ENCODE measurements at regions not wholly inside any gene's neighbourhood (a gene's known extent, or its start where the extent isn't known, plus 50 kb on each side); places are given as distances from the start of the nearest gene placed in this dataset.
"Not testable (repeated sequence)": the region's sequence is repeated elsewhere in the genome, so short reads cannot be mapped to it uniquely, and the experiment has no call there.

DNA sequence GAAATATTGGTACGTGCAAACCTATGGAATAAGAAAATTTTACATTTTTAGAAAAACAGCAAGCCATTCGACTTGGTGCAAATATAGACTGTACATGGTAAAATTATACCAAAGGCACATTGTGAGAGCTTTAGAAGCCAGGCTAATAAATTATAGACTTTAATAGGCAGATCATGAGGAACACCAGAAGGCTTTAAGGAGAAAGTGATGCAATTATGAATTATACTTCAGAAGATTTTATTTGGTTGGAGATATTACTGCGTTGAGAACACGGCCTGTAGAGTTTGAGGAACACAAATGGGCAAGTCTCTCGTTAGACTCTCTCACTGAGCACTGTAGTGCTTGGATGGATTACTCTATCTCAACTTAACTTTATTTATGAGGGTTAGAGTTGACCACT, 141.7 kb downstream of the MACC1 start:
- no peak for DNase-seq (ENCODE audit: low spot score)
- H2AFZ ChIP-seq (ENCODE audit: low read length), result no peak overlapping the region
- H3K9me3 ChIP-seq (ENCODE audit: low read length), result no peaks in the 10 kb centered on the region
- ChIA-PET CTCF (ENCODE audit: low intra/inter-chr PET ratio, low total read pairs) (no interaction called here), POLR2A (no interaction called here)
- H3K9ac ChIP-seq (ENCODE audit: insufficient read depth, low read depth, low read length), result no peak overlapping the region
- no TSS peak for BruUV-seq (replicated peaks)
- H3K4me3 ChIP-seq (replicated peaks in 1 of 3; ENCODE audit: insufficient read depth in 1 of 3, low read depth in 2 of 3, low read length in 3 of 3), result no peak overlapping the region
- FAIRE-seq, result no peak
- no peaks in the 10 kb centered on the region for H3K27me3 ChIP-seq (ENCODE audit: control insufficient read depth in 1 of 2, insufficient read depth in 2 of 2, low read length in 2 of 2)
- no peaks in the 10 kb centered on the region for H4K20me1 ChIP-seq (ENCODE audit: insufficient read depth, low read length)
- 1% methylated on average over 5 of the region's 5 CpGs for WGBS (ENCODE audit: low lambda C conversion rate)
- H3K79me2 ChIP-seq (ENCODE audit: insufficient read depth, low read length), result no peaks in the 10 kb centered on the region
- H3K27ac ChIP-seq (ENCODE audit: extremely low read length, insufficient read depth, low read length), result no peak overlapping the region
- intact Hi-C loops (cut with micrococcal nuclease; ENCODE audit: unreplicated experiment), result no loop called here
- no peak for ATAC-seq
- no peaks in the 10 kb centered on the region for H3K4me1 ChIP-seq (ENCODE audit: insufficient read depth, low read length)
- no peak for TF ChIP-seq ZNF75D (CRISPR knock-in tag; IDR thresholded peaks at IDR 0.05; ENCODE audit: borderline replicate concordance)
- TF ChIP-seq, protein P1, sequence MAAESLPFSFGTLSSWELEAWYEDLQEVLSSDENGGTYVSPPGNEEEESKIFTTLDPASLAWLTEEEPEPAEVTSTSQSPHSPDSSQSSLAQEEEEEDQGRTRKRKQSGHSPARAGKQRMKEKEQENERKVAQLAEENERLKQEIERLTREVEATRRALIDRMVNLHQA (CRISPR knock-in tag; IDR thresholded peaks at IDR 0.05), result no peak
- no peak for TF ChIP-seq ZFP90 (CRISPR knock-in tag; IDR thresholded peaks at IDR 0.05; ENCODE audit: borderline replicate concordance)
- no peak for TF ChIP-seq ZNF850 (CRISPR knock-in tag; conservative IDR thresholded peaks at IDR 0.05)
- TF ChIP-seq ZNF768 (CRISPR knock-in tag; IDR thresholded peaks at IDR 0.05), result no peak
- TF ChIP-seq, protein P2, sequence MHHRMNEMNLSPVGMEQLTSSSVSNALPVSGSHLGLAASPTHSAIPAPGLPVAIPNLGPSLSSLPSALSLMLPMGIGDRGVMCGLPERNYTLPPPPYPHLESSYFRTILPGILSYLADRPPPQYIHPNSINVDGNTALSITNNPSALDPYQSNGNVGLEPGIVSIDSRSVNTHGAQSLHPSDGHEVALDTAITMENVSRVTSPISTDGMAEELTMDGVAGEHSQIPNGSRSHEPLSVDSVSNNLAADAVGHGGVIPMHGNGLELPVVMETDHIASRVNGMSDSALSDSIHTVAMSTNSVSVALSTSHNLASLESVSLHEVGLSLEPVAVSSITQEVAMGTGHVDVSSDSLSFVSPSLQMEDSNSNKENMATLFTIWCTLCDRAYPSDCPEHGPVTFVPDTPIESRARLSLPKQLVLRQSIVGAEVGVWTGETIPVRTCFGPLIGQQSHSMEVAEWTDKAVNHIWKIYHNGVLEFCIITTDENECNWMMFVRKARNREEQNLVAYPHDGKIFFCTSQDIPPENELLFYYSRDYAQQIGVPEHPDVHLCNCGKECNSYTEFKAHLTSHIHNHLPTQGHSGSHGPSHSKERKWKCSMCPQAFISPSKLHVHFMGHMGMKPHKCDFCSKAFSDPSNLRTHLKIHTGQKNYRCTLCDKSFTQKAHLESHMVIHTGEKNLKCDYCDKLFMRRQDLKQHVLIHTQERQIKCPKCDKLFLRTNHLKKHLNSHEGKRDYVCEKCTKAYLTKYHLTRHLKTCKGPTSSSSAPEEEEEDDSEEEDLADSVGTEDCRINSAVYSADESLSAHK (CRISPR knock-in tag; IDR thresholded peaks at IDR 0.05; ENCODE audit: borderline replicate concordance), result no peak
- no peak for TF ChIP-seq ZNF761 (CRISPR knock-in tag; conservative IDR thresholded peaks at IDR 0.05)
- H3K4me2 ChIP-seq (ENCODE audit: low read depth, low read length), result no peak overlapping the region
- in situ Hi-C loops (cut with HindIII; ENCODE audit: extremely low pct_ligation_motif_present, low pct_unique_long_range_greater_than_20kb), result no loop called here
- H3K36me3 ChIP-seq (replicated peaks in 1 of 2; ENCODE audit: control insufficient read depth in 1 of 2, insufficient read depth in 2 of 2, low read length in 2 of 2), result no peaks in the 10 kb centered on the region

DNA sequence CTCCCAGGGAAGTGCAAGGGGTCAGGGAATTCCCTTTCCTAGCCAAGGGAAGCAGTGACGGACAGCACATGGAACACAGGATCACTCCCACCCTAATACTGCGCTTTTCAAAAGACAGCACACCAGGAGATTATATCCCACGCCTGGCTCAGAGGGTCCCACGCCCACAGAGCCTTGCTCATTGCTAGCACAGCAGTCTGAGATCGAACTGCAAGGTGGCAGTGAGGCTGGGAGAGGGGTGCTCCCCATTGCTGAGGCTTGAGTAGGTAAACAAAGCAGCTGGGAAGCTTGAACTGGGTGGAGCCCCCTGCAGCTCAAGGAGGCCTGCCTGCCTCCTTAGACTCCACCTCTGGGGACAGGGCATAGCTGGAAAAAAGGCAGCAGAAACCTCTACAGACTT, 149.2 kb downstream of the MACC1 start:
- H3K27me3 ChIP-seq (ENCODE audit: control insufficient read depth in 1 of 2, insufficient read depth in 2 of 2, low read length in 2 of 2); ATAC-seq; H3K27ac ChIP-seq (ENCODE audit: extremely low read length, insufficient read depth, low read length); H3K9ac ChIP-seq (ENCODE audit: insufficient read depth, low read depth, low read length); DNase-seq (ENCODE audit: low spot score); H3K36me3 ChIP-seq (replicated peaks in 1 of 2; ENCODE audit: control insufficient read depth in 1 of 2, insufficient read depth in 2 of 2, low read length in 2 of 2); H4K20me1 ChIP-seq (ENCODE audit: insufficient read depth, low read length); H2AFZ ChIP-seq (ENCODE audit: low read length); CTCF ChIA-PET (ENCODE audit: low intra/inter-chr PET ratio, low total read pairs); POLR2A ChIA-PET; FAIRE-seq; BruUV-seq (replicated peaks); H3K4me3 ChIP-seq (replicated peaks in 1 of 3; ENCODE audit: insufficient read depth in 1 of 3, low read depth in 2 of 3, low read length in 3 of 3); H3K79me2 ChIP-seq (ENCODE audit: insufficient read depth, low read length); intact Hi-C loops (cut with micrococcal nuclease; ENCODE audit: unreplicated experiment); H3K4me1 ChIP-seq (ENCODE audit: insufficient read depth, low read length); in situ Hi-C loops (cut with HindIII; ENCODE audit: extremely low pct_ligation_motif_present, low pct_unique_long_range_greater_than_20kb); H3K4me2 ChIP-seq (ENCODE audit: low read depth, low read length): not testable (repeated sequence)
- peaks cover 28% of the 10 kb centered on the region for H3K9me3 ChIP-seq (ENCODE audit: low read length)
- 52% methylated on average over 2 of the region's 5 CpGs for WGBS (ENCODE audit: low lambda C conversion rate)

All from HepG2 (cell line).